Fibroblast of peridontal ligament (primary cell): ENCODE measurements at regions not wholly inside any gene's neighbourhood (a gene's known extent, or its start where the extent isn't known, plus 50 kb on each side); places are given as distances from the start of the nearest gene placed in this dataset.

ENCODE experiments used
- DNase-seq: peaks from one replicate; pipeline ENCODE4 v3.0.0-alpha.2; 2010; ENCODE audit errors: extremely low read depth

DNA sequence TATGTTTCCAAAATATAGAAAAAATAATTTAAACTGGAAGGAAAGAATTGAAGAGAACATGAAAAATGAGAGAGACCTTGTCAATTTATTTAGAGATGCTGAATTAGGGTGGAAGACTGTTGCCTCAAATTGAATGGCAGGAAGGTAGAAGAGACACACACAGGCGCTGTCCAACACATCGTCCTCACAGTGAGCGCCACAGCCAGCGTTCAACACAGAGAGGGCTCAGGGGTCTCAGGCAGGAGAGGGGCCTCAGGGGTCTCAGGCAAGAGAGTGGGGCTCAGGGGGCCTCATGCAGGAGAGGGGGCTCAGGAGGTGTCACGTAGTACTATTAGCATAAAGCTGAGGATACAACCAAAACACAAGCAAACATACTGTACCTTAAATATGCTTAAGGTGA is 65.7 kb downstream of the TMEM18 start:
- DNase-seq = no peak

DNA sequence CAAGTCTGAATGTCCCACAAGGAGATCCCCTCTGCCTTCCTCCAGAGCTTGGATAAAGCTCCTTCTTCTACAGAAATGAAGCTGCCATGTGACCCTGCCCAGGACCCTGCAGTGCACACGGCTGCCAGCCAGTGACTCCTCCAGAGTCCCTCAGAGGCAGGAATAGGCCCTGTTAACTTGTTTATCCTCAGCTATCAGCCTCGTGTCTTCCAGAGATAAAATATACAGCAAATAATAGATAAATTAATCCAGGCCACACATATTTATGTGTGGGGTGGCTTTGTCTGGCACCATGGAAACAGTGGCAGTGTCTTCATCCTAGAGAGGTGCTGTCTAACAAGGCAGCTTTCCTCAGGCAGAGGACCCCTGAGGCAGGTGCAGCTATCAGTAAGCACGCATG is 66.7 kb downstream of the TMEM18 start:
- no peak for DNase-seq

DNA sequence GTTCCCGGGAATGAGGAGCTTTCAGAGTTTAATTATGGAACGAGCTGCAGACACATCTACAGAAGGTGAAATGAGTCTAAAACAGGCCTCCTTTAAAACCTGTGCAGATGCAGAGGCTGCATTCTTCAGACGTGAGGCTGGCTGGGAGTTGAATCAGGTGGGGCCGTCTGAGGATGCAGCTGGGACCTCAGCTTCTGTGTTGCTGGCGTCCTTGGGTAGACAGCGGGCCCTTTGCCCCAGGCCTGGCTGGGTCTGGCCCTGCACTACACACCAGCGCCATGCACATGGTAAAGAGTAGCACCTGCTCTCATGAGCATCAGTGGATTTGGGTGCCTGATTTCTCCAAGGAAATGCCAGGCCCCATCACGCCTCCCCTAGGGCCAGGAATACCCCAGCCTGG is 67.3 kb downstream of the TMEM18 start:
- no peak for DNase-seq

DNA sequence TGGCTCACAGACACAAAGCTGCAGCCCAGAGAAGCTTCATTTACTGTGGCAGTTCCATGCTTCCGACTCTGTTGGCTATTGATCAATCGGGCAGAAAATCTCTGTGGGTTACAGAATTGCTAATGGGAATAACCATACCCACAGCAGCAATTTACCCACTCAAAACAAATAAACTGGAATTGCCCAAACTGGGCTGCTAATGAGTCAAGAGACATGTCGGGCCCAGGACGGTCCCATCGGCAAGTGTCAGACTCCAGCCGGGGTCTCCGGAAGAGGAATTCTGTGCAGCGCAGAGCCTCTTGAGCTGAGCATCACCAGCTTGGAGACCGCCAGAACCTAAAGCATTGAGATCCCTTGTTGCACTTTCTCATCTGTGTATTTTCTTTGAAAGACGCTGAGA is 67.8 kb downstream of the TMEM18 start:
- no peak for DNase-seq

DNA sequence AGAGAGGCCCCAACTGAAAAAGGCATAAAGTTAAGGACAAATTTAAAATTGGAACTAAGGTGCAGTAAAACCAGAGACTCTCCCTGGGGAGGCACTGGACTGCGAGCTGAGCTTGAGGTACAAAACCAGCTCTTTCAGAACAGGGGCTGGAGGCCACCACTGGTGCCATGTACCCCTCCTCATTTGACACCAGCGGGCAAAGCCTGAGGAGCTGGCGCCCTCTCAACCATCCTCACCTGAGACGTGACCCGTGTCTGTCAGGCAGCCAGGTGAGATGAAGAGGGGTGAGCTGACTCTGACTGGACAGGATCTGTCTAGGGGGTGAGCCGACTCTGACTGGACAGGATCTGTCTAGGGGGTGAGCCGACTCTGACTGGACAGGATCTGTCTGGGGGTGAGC is 68.5 kb downstream of the TMEM18 start:
- DNase-seq = no peak

DNA sequence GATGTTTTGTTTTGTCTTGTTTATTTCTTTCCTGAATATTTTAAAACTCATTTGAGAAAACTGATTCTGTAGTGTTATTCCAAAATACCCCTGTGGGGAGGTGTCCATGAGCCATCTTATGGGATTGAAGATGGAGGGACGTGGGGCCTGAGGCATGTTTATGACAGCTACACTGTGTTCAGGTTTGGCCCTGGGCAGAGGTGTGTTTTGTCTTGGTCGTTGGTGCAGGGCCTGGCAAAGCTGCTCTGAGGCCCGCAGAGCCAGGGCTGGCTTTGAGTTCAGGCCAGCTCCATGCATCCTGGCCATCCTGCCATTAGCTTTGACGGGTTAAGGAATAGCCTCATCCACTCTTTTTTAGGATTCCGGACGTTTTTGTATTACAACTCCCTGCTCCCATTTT is 68.9 kb downstream of the TMEM18 start:
- DNase-seq = no peak

DNA sequence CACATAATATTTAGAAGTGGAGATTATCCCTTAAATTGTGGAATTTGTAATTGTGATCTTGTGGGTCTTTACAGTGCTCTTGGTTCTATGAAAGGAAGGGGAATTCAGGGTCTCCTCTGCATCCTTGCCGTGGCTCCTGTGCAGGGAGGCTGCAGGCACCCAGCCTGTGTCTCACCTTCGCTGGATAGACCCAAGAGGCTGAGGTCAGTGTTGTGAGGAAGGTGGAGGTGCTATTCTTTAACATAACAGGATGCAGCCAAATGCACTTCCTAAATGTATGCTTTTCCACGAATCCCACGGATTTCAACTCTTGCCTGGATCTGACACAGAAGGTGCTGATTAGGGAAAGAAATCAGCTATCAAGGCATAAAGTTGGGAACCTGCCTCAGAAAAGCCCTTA is 69.5 kb downstream of the TMEM18 start:
- DNase-seq = no peak

DNA sequence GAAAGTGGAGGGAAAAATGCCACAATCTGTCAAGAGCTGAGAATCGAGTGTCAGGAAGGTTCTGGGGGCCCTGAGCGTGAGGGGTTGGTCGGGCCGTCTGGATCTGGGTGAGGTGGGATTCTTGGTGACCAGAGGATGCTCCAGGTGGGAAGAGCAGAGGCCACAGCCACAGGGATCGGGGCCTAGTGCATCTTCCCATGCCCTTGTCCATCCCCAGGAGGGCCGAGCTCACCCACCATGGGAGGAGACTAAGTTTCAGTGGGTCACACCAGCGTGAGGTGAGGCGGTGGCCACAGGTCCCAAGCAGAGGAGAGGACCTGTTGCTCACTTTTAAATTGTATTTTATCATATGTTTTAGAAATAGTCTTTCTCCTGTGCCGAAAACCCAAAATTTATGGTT is 70.0 kb downstream of the TMEM18 start:
- DNase-seq = no peak

DNA sequence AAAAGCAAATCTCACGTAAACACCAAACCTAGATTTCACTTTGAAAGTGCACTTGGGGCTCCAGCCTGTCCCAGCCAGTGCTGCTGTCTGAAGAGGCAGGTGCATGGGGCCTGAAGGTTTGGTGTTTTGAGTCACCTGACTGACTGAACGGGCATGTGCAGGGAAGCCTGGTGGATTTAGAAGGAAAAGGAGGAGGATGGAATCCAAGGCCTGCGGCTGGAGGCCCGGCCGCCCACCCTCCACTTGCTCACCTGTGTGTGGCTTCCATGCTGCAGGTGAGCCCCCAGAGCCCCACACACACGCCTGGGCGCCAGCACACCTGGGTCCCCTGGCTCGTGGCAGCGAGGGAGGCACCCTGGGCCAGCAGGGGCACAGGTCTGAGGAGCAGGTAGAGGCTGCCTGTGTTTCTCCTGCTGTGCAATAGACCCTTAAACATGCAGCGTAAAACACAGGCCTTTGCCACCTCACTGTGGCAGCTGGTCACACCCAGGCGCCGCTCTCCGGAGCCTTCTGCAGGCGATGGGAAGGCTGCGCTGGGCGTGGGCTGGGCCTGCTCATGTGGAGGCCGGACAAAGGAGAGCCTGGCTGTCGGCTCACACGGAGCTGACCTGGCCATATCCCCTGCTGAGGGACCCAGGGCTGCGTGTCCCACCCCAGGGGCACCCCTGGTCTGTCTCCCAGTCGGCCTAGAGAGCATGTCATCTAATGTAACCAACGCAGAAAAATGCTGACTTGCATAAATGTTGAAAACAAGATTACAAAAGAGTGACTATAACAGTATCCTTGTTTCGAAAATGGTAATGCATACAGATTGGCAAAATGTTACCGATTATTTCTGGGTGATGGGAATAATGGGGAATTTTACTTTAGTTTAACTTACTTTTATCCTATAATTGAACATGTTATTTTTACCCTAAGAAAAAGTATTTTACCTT is 71.3 kb downstream of the TMEM18 start:
- no peak for DNase-seq

DNA sequence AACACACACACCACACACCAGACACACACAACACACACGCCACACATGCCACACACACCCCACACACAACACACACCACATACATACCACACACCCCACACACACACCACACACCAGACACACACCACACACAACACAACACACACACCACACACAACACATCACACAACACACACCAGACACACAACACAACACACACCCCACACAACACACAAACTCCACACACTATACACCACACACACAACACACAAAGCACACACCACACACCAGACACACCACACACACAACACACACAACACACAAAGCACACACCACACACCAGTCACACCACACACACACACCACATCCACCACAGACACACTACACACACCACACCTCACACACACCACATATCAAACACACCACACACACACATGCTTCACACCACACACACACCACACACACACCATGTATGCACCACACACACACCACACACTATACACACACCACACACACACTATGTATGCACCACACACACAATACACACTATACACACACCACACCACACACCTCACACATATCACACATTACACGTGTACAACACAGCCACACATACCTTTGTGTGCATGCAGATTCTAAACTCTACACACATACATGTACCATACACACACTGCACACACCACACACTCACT is 72.2 kb downstream of the TMEM18 start:
- no peak for DNase-seq

DNA sequence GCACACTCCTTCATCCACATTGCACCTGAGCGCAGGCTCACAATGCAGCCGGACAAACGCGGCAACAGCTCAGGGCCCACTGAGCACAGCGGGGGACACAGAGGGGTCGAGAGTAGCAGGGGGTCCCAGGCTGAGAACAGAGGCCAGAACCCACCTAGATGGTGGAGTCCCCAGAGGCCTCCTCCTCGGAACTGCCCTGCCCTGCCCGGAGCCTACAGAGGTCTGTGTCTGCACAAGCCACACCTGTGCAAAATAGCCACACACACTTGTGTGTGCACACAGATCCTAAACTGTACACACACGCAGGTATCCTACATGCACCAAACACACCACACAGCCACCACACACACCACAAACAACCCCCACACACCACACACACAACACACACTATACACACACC is 72.8 kb downstream of the TMEM18 start:
- no peak for DNase-seq

DNA sequence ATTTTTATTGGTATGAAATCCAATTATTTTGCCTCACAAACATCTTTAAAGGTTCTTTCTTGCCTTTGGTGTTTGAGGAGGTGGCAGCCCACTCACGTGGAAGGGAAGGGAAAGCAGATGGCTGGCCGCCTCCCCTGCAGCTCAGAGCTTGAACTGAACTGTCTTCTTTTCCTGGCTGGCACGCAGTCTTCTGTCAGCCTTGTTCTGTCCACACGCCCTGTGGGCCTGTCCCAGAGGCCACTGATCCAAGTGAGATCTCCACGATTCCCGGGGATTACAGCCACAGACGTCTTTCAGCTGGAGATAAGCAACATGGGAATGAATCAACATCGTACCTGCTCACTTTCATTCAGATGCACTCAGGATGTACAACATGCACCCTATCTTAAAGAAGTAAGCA is 73.3 kb downstream of the TMEM18 start:
- DNase-seq = no peak

DNA sequence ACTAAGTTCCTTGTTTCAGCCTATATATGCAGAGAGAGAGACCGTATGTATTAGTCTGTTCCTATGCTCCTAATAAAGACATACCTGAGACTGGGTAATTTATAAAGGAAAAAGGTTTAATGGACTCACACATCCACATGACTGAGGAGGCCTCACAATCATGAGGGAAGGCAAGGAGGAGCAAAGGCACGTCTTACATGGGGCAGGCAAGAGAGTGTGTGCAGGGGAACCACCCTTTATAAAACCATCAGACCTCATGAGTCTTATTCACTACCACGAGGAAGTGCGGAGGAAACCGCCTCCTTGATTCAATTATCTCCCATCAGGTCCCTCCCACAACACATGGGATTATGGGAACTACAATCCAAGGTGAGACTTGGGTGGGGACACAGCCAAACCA is 73.8 kb downstream of the TMEM18 start:
- no peak for DNase-seq

DNA sequence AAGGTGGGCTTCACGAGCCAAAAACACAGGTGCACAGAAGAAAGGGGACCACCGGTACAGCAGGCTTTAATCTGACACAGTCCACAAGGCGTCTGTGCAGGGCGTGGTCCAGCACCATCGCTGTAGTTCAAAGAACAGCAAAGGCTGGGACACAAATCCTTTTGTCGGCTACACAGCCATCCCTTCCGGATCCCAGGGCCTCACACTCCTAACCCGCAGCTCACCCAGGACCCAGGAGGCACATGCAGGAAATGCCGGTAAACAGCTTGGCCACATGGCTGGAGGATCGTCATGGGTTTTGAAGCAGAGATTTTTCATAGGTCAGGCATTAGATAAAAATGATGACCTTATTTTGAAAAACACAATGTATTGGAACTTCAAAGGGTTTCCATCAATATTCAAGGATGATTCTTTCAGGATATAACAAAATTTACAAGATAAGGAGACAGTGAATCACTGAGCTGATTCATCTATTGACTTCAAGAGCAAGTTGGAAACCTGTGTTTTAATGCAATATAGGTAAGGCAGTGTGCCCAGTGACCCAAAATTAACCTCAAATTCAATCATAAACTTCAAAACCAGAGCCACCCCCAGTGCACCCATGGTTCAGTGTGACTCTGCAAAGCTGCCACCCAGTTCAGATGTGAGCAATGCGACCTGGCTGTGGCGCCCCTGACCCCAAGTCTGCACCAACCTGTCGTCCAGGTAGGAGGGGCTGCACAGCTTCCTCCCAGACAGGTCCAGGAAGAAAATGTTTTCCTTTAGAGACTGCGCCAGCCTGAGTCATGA is 74.4 kb downstream of the TMEM18 start:
- DNase-seq = no peak

DNA sequence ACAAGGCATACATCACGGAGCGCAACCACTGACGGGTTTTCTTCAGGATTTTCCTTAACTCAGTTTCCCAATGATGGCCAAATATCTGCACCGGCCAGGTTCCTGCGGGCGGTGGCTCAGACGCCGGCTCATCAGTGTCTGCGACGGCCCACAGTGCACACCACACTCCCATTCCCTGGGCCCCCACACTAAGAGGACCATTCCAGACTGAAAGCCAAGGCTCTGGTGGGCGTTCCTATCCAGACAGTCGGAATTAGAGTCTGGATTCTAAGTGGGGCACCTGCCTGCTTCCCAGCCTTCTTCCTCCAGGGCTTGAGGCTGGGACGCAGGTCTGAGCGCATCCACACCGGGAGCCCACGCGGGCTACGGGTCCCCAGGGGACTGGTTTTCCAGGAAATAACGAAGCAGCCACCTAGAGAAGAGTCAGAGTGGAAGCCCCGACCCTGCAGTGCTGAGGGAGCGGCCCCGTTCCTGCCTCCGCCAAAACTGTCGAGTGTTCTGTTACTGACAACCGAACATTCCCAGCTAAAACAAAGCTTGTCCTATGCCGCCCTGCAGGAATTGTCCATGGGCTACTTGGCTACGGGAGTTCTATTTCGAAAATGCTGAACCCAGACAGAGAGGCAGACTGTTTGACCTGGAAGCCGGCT is 75.3 kb downstream of the TMEM18 start:
- no peak for DNase-seq

DNA sequence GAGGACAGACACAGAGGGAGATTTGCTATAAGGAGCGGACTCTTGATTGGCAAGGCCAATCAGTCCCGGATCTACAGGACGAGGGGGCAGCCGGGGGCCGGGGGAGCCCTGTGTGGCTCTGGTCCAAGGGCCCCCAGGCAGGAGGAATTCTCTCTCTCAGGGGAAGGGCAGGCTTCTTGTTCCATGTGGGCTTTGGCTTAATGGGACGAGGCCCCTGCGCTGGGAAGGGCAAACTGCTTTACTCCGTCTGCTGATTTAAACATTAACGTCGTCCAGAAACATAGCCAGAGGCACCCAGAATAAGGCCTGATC is 75.9 kb downstream of the TMEM18 start:
- DNase-seq = no peak

DNA sequence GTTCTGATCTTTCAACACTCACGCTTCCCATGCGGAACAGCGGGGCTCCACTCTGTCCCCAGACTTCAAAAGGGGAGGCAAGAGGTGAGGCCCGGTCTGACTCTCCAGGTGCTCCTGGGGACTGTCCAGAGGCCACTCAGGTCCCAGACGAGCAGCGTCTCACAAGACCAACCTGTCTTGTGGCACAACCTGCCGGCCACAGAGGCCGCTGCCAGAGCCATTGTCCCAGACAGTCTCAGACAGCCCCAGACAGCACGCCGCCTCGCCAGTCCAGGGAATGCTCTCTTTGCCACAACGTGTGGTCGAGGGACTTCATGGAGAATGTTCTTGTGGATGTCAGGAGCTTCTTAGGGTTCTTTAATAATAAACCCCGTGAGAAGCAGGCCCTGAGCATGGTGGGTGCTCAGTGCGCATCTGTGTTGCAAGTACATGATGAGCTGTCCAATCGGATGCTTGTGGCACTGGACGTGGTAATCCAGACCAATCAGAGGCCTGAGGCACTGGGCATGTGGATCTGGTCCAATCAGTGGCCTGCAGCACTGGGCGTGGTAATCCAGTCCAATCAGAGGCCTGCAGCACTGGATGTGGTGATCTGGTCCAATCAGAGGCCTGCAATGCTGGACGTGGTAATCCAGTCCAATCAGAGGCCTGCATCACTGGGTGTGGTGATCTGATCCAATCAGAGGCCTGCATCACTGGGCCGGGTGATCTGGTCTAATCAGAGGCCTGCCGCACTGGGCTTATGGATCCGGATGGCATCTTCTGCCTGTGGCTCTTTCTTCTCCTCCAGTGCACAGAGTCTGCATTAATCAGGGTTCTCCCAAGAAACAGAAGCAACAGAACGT is 76.4 kb downstream of the TMEM18 start:
- no peak for DNase-seq

DNA sequence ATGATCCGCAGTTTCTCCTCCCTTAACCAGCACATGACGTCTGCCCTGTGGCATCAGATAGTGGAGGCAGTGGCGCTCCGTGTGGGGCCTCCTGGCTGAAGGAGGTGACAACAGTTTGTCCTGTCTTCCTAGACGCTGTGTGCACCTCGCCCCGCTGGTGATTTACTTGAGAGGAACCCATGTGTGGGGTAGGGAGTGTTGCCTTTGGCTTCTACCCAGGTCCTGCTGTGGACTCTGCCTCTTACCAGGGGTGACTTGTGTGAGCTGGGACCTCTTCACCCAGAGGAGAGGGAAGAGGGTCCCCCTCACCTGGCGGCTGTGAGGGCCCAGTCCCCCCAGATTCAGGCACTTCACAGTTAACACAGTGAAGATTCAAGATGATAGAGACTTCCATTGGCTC is 77.6 kb downstream of the TMEM18 start:
- DNase-seq = no peak

DNA sequence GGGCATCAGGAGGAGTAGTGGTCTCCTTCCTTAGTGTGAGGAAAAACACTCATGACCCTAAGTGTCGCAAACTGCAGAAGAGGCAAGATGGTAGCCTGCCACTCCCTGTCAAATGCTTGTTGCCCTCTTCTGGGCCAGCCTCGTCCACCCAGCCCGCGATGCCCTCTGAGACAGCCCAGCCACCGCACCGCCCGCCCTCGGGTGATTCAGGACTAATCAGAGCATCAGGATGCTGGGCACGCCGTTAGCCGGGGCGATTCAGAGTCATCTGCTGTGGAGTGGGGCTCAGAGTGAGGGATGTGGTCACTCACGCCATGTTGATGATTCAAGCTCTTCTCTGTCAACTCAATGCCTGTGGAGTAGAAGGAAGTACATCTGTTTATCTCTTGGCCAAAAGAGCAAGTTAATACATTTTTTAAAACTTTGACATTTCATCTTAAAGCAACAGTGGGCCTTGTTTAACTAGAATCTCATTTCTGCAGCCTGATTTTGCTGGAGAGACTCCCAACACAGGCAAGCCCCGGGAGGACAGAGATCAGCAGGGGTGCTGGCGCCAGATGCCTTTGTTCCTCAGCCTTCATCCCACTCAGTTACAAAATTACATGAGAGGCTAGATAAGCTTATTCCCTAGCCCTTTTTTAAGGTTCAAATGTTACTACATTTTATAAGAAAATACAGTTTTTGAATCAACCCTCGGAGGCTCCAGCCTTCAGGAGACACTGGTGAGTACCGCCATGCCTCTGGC is 79.0 kb downstream of the TMEM18 start:
- no peak for DNase-seq

DNA sequence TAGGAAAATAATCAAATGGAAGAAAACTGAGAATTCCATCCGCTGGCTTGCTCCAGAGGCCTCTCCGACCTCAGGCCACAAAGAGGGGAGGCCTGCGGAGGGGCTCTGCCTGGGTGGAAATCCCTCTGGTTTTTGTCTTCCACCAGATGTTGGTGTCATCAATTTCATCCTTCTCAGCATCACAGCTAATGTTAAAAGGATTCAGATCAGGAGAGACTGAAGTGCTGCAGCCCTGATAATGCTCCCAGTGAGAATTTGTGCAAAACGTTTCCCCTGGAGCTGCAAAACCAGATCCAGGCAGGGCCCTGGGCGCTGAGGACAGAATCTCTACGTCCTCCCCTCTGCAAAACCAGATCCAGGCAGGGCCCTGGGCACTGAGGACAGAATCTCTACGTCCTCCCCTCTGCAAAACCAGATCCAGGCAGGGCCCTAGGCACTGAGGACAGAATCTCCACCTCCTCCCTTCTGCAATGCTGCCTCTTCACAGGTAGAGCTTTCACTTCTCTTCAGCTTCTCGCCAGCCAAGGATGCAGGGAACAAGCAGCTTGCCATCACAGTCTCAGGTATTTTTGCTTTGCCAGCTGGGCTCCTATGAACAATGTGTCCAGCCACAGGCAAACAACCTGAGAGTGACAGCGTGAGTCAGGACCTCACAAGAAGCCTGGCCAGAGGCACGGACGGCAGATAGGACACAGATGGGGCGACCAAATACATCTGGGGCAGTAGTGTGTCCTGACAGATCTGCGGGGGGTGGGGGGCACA is 81.2 kb downstream of the TMEM18 start:
- DNase-seq = no peak
